CD4-positive, alpha-beta T cell treated with Interferon alpha-2 for 1 hour (primary cell): ENCODE measurements at regions not wholly inside any gene's neighbourhood (a gene's known extent, or its start where the extent isn't known, plus 50 kb on each side); places are given as distances from the start of the nearest gene placed in this dataset.
"Not testable (repeated sequence)": the region's sequence is repeated elsewhere in the genome, so short reads cannot be mapped to it uniquely, and the experiment has no call there.

Experiments
- DNase-seq, 2 donors: peaks; one replicate each; pipeline ENCODE4 v3.0.0-alpha.2; 2020 to 2022

- DNase-seq = no peak
Observed at GRCh38 chr18:38789141-38789540, 1223.5 kb upstream of the CELF4 start.

- no peak for DNase-seq
Observed at GRCh38 chr18:38786906-38787305, 1221.3 kb upstream of the CELF4 start.

GRCh38 chr18:38771620-38772019 is 1206.0 kb upstream of the CELF4 start:
- DNase-seq = not testable (repeated sequence)

- DNase-seq = no peak
Observed at GRCh38 chr18:38768504-38768903, 1202.9 kb upstream of the CELF4 start.

GRCh38 chr18:38759457-38759856 is 1193.9 kb upstream of the CELF4 start:
- DNase-seq = no peak

GRCh38 chr18:38756436-38756835 is 1190.8 kb upstream of the CELF4 start:
- no peak for DNase-seq

GRCh38 chr18:38752430-38752829 is 1186.8 kb upstream of the CELF4 start:
- no peak for DNase-seq

GRCh38 chr18:38751898-38752297 is 1186.3 kb upstream of the CELF4 start:
- no peak for DNase-seq

GRCh38 chr18:38751211-38751610 is 1185.6 kb upstream of the CELF4 start:
- DNase-seq = no peak

- no peak for DNase-seq
Observed at GRCh38 chr18:38750751-38751150, 1185.2 kb upstream of the CELF4 start.

- DNase-seq = no peak
Observed at GRCh38 chr18:38747153-38747552, 1181.6 kb upstream of the CELF4 start.

GRCh38 chr18:38720181-38720580 is 1154.6 kb upstream of the CELF4 start:
- DNase-seq = not testable (repeated sequence)

- no peak for DNase-seq
Observed at GRCh38 chr18:38718365-38718901, 1152.8 kb upstream of the CELF4 start.

GRCh38 chr18:38709122-38709521 is 1143.5 kb upstream of the CELF4 start:
- no peak for DNase-seq

GRCh38 chr18:38706373-38706772 is 1140.8 kb upstream of the CELF4 start:
- DNase-seq = no peak

GRCh38 chr18:38698088-38698487 is 1132.5 kb upstream of the CELF4 start:
- DNase-seq = no peak

- DNase-seq = no peak
Observed at GRCh38 chr18:38695559-38696280, 1130.1 kb upstream of the CELF4 start.

- no peak for DNase-seq
Observed at GRCh38 chr18:38693104-38693503, 1127.5 kb upstream of the CELF4 start.

GRCh38 chr18:38690626-38691025 is 1125.0 kb upstream of the CELF4 start:
- DNase-seq = no peak

GRCh38 chr18:38688416-38688815 is 1122.8 kb upstream of the CELF4 start:
- DNase-seq = no peak

GRCh38 chr18:38670486-38670885 is 1104.9 kb upstream of the CELF4 start:
- no peak for DNase-seq

GRCh38 chr18:38664929-38665328 is 1099.3 kb upstream of the CELF4 start:
- no peak for DNase-seq

GRCh38 chr18:38663682-38664081 is 1098.1 kb upstream of the CELF4 start:
- no peak for DNase-seq

GRCh38 chr18:38663270-38663669 is 1097.7 kb upstream of the CELF4 start:
- DNase-seq = no peak

- no peak for DNase-seq
Observed at GRCh38 chr18:38654946-38655345, 1089.3 kb upstream of the CELF4 start.
